ENCODE measurements at regions not wholly inside any gene's neighbourhood (a gene's known extent, or its start where the extent isn't known, plus 50 kb on each side); places are given as distances from the start of the nearest gene placed in this dataset.
"Not testable (repeated sequence)": the region's sequence is repeated elsewhere in the genome, so short reads cannot be mapped to it uniquely, and the experiment has no call there.

DNA sequence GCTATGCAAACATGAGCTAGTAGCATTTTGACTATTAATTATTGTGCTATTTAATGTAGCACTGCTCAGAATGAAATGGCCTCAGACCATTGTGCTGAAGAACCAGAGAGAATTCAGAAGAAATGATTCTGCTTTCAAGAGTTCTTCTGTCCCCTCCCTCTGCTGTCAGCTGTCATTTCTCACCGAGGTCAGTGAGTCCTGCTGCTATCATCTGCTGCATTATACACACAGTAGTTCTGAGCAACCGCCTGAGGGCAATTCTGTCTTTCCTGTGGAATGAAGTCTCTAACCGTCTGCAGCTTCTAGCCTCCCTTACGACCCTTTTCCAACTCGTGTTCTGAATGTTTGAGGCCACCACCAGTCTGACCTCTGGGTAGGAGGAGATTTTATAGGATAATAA lies 249.4 kb downstream of the HNRNPD start:
- H3K4me3 ChIP-seq (ENCODE audit: low read length): no peak overlapping the region
- TF ChIP-seq, protein P1, sequence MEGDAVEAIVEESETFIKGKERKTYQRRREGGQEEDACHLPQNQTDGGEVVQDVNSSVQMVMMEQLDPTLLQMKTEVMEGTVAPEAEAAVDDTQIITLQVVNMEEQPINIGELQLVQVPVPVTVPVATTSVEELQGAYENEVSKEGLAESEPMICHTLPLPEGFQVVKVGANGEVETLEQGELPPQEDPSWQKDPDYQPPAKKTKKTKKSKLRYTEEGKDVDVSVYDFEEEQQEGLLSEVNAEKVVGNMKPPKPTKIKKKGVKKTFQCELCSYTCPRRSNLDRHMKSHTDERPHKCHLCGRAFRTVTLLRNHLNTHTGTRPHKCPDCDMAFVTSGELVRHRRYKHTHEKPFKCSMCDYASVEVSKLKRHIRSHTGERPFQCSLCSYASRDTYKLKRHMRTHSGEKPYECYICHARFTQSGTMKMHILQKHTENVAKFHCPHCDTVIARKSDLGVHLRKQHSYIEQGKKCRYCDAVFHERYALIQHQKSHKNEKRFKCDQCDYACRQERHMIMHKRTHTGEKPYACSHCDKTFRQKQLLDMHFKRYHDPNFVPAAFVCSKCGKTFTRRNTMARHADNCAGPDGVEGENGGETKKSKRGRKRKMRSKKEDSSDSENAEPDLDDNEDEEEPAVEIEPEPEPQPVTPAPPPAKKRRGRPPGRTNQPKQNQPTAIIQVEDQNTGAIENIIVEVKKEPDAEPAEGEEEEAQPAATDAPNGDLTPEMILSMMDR (IDR thresholded peaks at IDR 0.05; ENCODE audit: insufficient read depth, low read depth, low read length, missing control alignments): no peak
- DNase-seq (ENCODE audit: low read depth): peak; percentile 32

DNA sequence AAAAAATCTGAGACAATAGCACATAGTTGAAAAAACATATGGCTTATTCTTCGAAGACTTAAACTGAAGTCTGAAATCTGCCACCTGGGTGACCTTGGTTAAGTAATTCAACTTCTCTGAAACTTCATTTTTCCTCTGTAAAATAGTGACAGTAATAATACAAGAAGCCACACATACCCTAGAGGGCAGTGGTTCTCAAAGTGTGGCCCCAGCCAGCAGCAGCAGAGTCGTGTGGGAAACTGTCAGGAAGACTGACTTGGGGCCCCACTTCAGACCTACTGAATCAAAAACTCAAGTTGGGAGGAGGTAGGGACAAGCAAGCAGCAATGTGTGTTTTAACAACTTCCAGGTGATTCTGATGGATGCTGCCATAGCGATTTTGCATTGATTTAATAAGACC lies 249.9 kb downstream of the HNRNPD start:
- TF ChIP-seq, protein P1 (IDR thresholded peaks at IDR 0.05; ENCODE audit: insufficient read depth, low read depth, low read length, missing control alignments): no peak
- DNase-seq (ENCODE audit: low read depth): no peak
- H3K4me3 ChIP-seq (ENCODE audit: low read length): no peak overlapping the region

DNA sequence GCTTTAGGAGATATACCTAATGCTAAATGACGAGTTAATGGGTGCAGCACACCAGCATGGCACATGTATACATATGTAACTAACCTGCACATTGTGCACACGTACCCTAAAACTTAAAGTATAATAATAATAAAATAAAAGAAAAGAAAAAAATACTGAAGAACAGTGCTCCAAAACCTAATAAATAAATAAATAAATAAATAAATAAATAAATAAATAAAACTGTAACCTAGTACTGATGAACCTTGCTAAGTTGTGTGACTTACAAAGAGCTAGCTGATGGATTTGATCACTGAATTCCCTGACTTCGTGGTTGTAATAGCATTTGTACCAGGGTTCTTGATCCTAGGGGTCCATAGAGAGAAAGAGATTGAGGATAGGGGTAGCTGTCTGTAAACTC lies 258.6 kb downstream of the HNRNPD start:
- not testable (repeated sequence) for DNase-seq (ENCODE audit: low read depth); H3K4me3 ChIP-seq (ENCODE audit: low read length)

DNA sequence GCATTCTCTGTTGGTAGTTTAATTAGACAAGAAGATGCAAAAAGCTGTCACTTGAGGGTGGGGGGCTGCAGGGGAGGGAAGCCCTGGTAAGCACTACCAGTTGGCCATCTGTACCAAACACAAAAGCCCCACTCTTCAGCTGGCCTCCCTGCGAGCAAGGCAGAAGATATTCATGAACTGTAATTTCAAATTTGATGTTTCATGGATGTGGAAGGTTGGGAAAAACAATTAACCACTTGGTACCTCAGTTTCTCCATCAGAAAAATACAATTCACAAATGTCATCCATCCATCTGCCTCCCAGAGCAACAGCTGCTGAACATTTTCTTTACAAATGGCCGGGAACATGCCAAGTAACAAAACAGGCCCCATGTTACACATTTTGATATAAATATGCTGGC lies 265.3 kb downstream of the HNRNPD start:
- TF ChIP-seq, protein P1 (IDR thresholded peaks at IDR 0.05; ENCODE audit: insufficient read depth, low read depth, low read length, missing control alignments): no peak
- DNase-seq (ENCODE audit: low read depth): no peak
- H3K4me3 ChIP-seq (ENCODE audit: low read length): no peak overlapping the region

DNA sequence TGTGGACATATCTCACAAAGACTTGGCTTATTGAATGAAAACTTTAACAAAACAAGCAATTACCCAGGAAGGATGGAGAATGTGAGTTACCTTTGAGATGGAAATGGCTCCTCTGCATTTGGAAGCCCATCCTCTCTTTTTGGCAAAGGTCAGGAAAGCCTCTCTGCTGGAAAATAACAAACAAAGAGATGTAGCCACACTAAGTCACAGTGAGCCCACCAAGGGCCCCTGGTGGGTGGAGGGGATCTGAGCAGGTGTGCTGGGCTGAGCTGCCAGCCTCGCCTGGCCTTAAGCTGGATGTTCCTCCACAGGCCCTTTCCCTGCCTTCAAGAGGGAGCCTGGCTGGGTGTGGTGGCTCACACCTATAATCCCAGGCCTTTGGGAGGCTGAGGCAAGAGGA lies 269.2 kb downstream of the HNRNPD start:
- DNase-seq (ENCODE audit: low read depth): no peak
- H3K4me3 ChIP-seq (ENCODE audit: low read length): no peak overlapping the region
- TF ChIP-seq, protein P1 (IDR thresholded peaks at IDR 0.05; ENCODE audit: insufficient read depth, low read depth, low read length, missing control alignments): no peak

DNA sequence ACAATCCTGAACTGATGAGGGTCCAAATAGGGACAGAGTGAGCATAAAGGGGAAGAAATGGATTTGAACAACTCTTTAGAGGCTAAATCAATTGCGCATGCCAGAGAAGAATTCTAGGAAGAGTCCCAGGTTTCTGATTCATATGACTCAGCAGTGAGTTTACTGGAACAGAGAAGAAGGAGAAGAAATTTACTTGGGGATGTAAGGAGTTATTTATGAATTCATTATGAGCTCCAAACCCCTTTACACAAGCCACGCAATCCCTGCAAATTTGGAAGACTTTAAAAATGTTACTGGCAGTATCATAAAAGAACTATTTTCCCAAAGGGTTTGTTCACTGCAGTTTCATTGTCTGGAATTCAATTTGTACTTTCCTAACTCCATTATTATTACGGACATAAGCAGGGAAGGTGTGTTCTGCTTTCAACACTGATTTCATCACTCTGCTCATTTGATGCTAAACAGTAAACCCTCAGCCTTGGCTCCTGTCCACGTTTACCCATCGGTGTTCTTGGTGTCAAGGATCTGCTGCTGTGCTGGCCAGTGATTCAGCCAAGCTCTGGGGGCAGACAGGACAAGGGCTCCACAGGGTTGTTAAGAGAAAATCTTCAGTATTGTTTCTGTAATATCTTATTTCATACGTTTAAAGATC lies 273.7 kb downstream of the HNRNPD start:
- no peak overlapping the region for H3K4me3 ChIP-seq (ENCODE audit: low read length)
- TF ChIP-seq, protein P1 (IDR thresholded peaks at IDR 0.05; ENCODE audit: insufficient read depth, low read depth, low read length, missing control alignments): no peak
- DNase-seq (ENCODE audit: low read depth): peak; percentile 12

DNA sequence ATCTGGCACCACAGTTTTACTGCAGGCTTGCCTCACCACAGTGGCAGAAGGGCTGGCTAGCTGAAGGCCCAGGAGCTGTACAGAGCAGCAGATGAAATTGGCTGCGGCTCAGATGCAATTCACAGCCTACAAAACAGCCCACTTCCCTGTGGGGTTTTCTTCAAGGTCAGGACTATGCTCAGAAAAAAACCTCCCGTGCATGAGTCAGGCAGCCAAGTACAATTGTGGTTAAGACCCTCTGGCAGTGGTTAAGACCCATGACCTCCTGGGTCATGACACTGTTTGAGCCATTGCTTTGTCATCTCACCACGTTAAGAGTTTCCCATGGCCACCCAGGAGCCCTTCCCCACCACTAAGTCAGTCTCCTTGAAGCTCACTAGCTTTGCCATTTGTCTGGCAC lies 276.3 kb downstream of the HNRNPD start:
- no peak for DNase-seq (ENCODE audit: low read depth)
- TF ChIP-seq, protein P1 (IDR thresholded peaks at IDR 0.05; ENCODE audit: insufficient read depth, low read depth, low read length, missing control alignments): no peak
- no peak overlapping the region for H3K4me3 ChIP-seq (ENCODE audit: low read length)

Measured in epithelial cell of esophagus (primary cell).